ENCODE measurements at regions not wholly inside any gene's neighbourhood (a gene's known extent, or its start where the extent isn't known, plus 50 kb on each side); places are given as distances from the start of the nearest gene placed in this dataset.

GRCh38 chr6:137423451-137424168 is 70.6 kb downstream of the OLIG3 start:
- no peak overlapping the region for H3K4me3 ChIP-seq (ENCODE audit: low read depth, low read length)
- in situ Hi-C loops (cut with HindIII; ENCODE audit: low sequenced_read_pairs) = no loop called here
- TF ChIP-seq CTCF (IDR thresholded peaks at IDR 0.05; ENCODE audit: low read depth, low read length, missing control alignments) = no peak
- no peak for DNase-seq (ENCODE audit: low read depth)

DNA sequence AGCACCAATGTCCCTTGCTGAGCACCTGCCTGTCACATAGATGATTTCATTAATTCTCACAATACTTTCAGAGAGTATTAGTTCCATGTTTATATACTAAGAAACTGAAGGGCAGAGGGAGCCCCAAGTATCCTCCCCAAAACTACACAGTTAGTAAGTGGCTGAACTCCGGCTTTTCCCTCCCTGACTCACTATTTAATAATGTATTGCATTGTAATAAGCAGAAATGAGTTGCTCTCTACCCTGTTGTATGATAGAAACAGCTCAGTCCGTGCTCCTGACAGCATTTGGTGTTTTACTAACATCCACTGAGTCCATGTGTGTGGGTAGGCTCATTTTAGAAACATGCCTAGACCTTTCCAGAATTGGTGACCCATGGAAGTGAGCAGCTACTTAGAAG is 76.8 kb downstream of the OLIG3 start:
- in situ Hi-C loops (cut with HindIII; ENCODE audit: low sequenced_read_pairs) = no loop called here
- no peak for TF ChIP-seq CTCF (IDR thresholded peaks at IDR 0.05; ENCODE audit: low read depth, low read length, missing control alignments)
- H3K4me3 ChIP-seq (ENCODE audit: low read depth, low read length) = no peak overlapping the region
- DNase-seq (ENCODE audit: low read depth) = no peak

DNA sequence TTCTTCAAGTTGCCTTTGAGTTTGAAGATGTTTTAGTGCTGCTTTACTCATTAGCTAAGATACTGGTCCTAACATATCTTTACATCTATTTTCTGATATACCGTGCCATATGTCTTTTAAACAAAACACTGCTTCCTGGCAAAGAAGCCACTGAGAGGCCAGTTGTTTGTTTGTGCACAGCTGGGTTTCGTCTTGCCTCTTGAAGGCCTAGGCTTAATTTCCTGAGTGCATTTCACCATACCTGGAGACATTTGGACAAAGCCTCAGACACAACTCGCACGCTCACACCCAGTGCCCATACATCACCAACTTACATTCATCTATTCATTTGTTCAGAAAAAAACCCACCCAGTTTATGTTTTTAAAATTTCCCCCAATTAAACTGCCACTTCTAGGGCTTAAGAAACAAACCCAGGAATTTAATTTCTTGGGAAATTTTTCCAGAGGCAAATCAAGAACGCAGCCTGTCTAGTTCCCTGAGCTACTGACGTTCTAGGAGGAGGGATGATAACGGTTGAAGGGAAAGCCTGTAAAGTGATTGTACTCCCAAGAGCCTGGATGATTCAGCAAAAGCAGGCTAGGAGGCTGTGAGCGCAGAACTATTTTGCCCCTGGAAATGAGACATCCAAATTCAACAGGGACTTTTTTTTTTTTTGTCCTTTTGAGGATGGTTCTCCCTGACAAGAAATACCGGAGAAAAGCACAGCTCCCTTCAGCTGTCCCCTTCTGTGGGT is 77.7 kb downstream of the OLIG3 start:
- DNase-seq (ENCODE audit: low read depth) = no peak
- no peak for TF ChIP-seq CTCF (IDR thresholded peaks at IDR 0.05; ENCODE audit: low read depth, low read length, missing control alignments)
- no peak overlapping the region for H3K4me3 ChIP-seq (ENCODE audit: low read depth, low read length)
- in situ Hi-C loops (cut with HindIII; ENCODE audit: low sequenced_read_pairs) = no loop called here

DNA sequence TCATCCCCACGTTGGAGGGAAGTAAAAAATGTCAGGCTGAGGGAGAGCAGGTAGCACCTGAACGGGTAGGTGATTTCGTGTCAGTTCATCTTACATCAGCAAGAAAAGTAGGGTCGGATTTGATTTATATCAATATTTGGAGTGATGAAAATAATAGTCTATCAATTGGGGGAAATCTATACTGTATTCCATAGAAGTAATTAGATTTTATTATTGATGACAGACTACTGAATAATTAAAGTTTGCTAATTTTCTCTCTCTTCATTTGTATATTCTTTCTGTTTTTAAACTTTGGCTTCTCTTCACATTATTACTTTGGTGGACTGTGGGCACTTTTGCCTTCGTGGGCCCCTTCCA is 78.4 kb downstream of the OLIG3 start:
- no peak for TF ChIP-seq CTCF (IDR thresholded peaks at IDR 0.05; ENCODE audit: low read depth, low read length, missing control alignments)

GRCh38 chr6:137415127-137415833 is 78.9 kb downstream of the OLIG3 start:
- DNase-seq (ENCODE audit: low read depth) = peak; percentile 53
- peak; percentile 81 for TF ChIP-seq CTCF (IDR thresholded peaks at IDR 0.05; ENCODE audit: low read depth, low read length, missing control alignments)
- in situ Hi-C loops (cut with HindIII; ENCODE audit: low sequenced_read_pairs) = no loop called here
- H3K4me3 ChIP-seq (ENCODE audit: low read depth, low read length) = peak overlapping the region; percentile 31

More for the DNA sequence above, 78.4 kb downstream of the OLIG3 start:
- no peak overlapping the region for H3K4me3 ChIP-seq (ENCODE audit: low read depth, low read length)
- DNase-seq (ENCODE audit: low read depth) = no peak
- in situ Hi-C loops (cut with HindIII; ENCODE audit: low sequenced_read_pairs) = no loop called here

DNA sequence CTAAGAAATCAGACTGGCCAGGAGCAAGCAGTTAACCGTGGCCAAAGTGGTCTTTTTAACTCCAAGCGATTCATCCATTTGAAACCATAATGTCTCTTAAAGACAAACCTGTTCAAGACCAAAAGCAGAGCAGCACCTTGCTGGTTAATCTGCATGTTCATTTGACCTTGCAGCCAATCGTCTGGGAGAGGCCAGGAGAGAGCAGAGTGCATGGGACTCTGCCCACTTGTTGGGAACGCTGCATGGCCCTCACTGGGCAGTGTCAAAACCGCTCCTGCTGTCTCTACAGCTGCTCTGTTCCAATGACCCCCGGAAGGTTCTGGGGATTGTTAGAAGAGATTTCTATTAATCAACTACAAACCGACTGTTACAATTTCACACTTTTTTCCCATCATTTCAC is 79.6 kb downstream of the OLIG3 start:
- in situ Hi-C loops (cut with HindIII; ENCODE audit: low sequenced_read_pairs) = no loop called here
- no peak overlapping the region for H3K4me3 ChIP-seq (ENCODE audit: low read depth, low read length)
- no peak for DNase-seq (ENCODE audit: low read depth)
- no peak for TF ChIP-seq CTCF (IDR thresholded peaks at IDR 0.05; ENCODE audit: low read depth, low read length, missing control alignments)
